OCI-LY7 (cell line): ENCODE measurements at regions not wholly inside any gene's neighbourhood (a gene's known extent, or its start where the extent isn't known, plus 50 kb on each side); places are given as distances from the start of the nearest gene placed in this dataset.

Experiments used
- CTCF ChIP-seq: fragments of 200-600 bp; sonication (generic); conservative IDR thresholded peaks from 2 replicates; pipeline ENCODE4 v1.5.1; 2014; ENCODE audit warnings: mild to moderate bottlenecking, antibody characterized with exemption, low read length, moderate library complexity, mixed read lengths
- EZH2phosphoT487 ChIP-seq: fragments of 200-600 bp; sonication (generic); IDR thresholded peaks from 2 replicates; pipeline ENCODE4 v1.6.1; 2018; ENCODE audit warnings: low read depth, borderline replicate concordance, mild to moderate bottlenecking, mixed run types, antibody characterized with exemption, low read length, moderate library complexity, mixed read lengths

GRCh38 chr1:164926107-164926506 is 367.1 kb downstream of the PBX1 start:
- TF ChIP-seq CTCF, result no peak
- no peak for TF ChIP-seq EZH2phosphoT487
